Fibroblast of villous mesenchyme (primary cell): ENCODE measurements at regions not wholly inside any gene's neighbourhood (a gene's known extent, or its start where the extent isn't known, plus 50 kb on each side); places are given as distances from the start of the nearest gene placed in this dataset.
A peak's percentile ranks its signal among the peaks of the same experiment; 100 is the strongest.

Source experiments
- DNase-seq: peaks from one replicate; pipeline ENCODE4 v3.0.0-alpha.2; 2010; ENCODE audit warnings: low read depth
- H3K4me3 ChIP-seq: 2 replicates; pipeline ENCODE4 v1.5.1; 2011; ENCODE audit warnings: low read depth, mild to moderate bottlenecking, low read length
- TF ChIP-seq, protein P1 (sequence below): IDR thresholded peaks from 2 replicates; pipeline ENCODE4 v1.5.1; 2012; ENCODE audit warnings: low read depth, mild to moderate bottlenecking, low read length; ENCODE audit not compliant: insufficient read depth

DNA sequence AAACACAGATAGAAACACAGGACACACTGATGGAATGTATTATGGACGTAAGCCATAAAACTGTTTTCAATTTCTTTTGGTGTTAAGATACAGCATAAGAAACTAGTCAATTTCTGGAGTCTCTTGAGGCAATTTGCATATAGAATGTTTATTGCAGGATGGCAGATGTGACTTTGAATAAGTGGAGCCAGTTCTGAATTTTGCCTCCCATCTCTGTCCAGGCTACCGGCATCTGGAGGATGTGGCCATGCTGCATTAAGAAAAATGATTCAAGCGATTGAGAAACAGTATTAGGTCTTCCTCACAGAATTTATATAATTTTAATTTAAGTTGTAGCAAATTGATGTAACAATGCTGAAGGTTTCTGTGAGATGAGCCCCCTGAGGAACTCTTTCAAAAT lies 81.5 kb downstream of the CHST2 start:
- no peak for DNase-seq
- TF ChIP-seq, protein P1, sequence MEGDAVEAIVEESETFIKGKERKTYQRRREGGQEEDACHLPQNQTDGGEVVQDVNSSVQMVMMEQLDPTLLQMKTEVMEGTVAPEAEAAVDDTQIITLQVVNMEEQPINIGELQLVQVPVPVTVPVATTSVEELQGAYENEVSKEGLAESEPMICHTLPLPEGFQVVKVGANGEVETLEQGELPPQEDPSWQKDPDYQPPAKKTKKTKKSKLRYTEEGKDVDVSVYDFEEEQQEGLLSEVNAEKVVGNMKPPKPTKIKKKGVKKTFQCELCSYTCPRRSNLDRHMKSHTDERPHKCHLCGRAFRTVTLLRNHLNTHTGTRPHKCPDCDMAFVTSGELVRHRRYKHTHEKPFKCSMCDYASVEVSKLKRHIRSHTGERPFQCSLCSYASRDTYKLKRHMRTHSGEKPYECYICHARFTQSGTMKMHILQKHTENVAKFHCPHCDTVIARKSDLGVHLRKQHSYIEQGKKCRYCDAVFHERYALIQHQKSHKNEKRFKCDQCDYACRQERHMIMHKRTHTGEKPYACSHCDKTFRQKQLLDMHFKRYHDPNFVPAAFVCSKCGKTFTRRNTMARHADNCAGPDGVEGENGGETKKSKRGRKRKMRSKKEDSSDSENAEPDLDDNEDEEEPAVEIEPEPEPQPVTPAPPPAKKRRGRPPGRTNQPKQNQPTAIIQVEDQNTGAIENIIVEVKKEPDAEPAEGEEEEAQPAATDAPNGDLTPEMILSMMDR, result no peak
- no peak overlapping the region for H3K4me3 ChIP-seq

DNA sequence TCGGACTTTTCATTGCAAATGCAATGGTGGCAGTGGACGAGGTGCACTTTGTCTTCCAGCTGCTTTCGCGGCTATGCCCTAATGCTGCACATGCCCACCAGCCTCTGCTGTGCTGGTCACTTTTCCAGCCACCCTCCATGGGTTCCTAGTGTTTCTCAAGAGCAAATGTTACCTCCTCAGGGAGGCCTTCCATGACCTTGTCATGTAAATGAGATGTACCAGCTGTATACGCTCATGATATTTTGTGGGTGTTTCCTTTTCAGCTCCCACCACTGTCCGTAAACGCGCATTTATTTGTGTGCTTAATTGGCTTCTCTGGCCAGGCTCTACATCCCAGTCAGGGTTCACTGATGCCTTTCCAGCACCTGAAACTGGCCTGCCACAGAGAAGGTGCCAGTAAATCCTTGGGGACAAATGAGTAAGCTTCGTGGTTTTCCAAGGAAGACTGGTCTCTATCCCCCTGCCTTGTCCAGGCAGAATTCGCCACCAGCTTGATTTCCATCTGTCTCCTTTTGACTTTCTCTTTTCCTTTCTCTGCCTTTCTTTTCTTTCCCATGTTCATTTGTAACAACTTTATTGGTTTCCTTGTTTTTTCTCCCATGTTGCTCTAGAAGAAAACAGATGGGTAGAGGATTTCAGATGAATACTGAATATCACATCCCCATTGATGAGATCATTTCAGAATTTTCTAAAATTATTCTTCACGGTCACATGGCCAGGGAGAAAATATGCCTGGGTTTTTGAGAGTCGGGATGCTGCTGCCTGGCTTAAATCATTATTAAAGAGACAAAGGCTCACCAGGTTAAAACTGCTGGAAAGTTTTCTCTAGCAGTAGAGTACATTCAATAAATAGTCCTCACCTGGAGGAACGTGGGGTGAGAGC lies 82.5 kb downstream of the CHST2 start:
- TF ChIP-seq, protein P1, result no peak
- H3K4me3 ChIP-seq, result no peak overlapping the region
- DNase-seq, result no peak

GRCh38 chr3:143203142-143203541 lies 83.6 kb downstream of the CHST2 start:
- H3K4me3 ChIP-seq, result no peak overlapping the region
- TF ChIP-seq, protein P1, result no peak
- DNase-seq, result no peak

- no peak for DNase-seq
- H3K4me3 ChIP-seq, result no peak overlapping the region
- TF ChIP-seq, protein P1, result no peak
Measured at GRCh38 chr3:143203848-143204247, 84.3 kb downstream of the CHST2 start.

DNA sequence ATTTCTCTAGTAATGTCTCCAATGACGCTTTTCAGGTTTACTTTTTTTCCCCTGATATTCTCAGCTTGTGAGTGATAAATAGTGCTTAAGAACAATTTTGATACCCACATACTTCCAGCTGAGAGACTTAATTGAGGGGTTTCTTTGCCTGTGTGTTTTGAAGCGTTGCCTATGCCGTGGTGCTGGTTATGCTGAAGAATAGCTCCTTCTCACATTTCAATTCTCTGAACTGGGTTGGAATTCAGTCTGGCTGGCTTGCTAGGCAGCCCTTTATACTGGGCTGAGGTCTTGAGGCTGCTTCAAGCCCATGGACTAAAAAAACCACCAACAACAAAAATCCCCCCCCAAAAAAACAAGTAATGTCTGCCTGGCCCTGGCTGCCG lies 87.4 kb downstream of the CHST2 start:
- DNase-seq, result no peak
- no peak overlapping the region for H3K4me3 ChIP-seq
- TF ChIP-seq, protein P1, result no peak

DNA sequence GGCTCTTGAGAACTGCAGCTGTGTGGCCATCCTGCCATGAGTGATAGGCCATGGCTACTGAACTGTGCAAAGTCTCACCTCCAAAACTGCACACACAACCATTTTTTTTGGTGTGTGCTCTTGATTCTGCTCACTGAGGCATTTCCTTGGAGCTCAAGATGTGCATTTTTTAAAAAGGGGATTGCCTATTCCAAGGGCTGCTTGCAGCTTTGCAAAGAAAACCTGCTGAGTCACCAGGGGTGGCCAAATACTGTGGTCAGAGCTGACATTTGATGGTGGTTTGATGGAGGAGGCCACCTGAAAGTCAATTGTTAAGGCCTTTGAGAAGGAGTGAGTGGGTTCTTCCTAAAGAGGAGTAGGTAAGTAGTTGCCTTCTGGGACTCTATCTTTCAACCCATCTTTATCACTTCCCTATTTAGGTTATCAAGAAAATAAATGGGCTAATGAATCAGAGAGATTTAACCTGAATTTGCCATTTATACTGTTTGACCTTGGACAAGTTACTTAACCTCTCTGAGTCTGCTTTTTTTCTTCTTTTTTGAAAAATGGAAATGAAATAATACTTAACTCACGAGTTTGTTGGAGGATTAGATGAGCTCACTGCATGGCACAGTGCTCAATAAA lies 87.9 kb downstream of the CHST2 start:
- H3K4me3 ChIP-seq, result no peak overlapping the region
- TF ChIP-seq, protein P1, result no peak
- peak; percentile 36 for DNase-seq
